ENCODE measurements at regions not wholly inside any gene's neighbourhood (a gene's known extent, or its start where the extent isn't known, plus 50 kb on each side); places are given as distances from the start of the nearest gene placed in this dataset.
"Not testable (repeated sequence)": the region's sequence is repeated elsewhere in the genome, so short reads cannot be mapped to it uniquely, and the experiment has no call there.

GRCh38 chrX:45689971-45690370, 489.3 kb upstream of the DIPK2B start:
- no peak for DNase-seq (ENCODE audit: low read depth in 3 of 3)

- no peak for DNase-seq (ENCODE audit: low read depth in 3 of 3)
These were observed 483.2 kb upstream of the DIPK2B start for GRCh38 chrX:45683914-45684313.

- no peak for DNase-seq (ENCODE audit: low read depth in 3 of 3)
These were observed 481.2 kb upstream of the DIPK2B start for GRCh38 chrX:45681891-45682290.

GRCh38 chrX:45669715-45670340, 469.2 kb upstream of the DIPK2B start:
- DNase-seq (ENCODE audit: low read depth in 3 of 3), result no peak

GRCh38 chrX:45668686-45669443, 468.2 kb upstream of the DIPK2B start:
- no peak for DNase-seq (ENCODE audit: low read depth in 3 of 3)

- no peak for DNase-seq (ENCODE audit: low read depth in 3 of 3)
These were observed 467.0 kb upstream of the DIPK2B start for GRCh38 chrX:45667666-45668065.

- no peak for DNase-seq (ENCODE audit: low read depth in 3 of 3)
These were observed 464.1 kb upstream of the DIPK2B start for GRCh38 chrX:45664727-45665290.

GRCh38 chrX:45660477-45660876, 459.8 kb upstream of the DIPK2B start:
- DNase-seq (ENCODE audit: low read depth in 3 of 3), result no peak

- no peak for DNase-seq (ENCODE audit: low read depth in 3 of 3)
These were observed 432.7 kb upstream of the DIPK2B start for GRCh38 chrX:45633419-45633818.

GRCh38 chrX:45632506-45632905, 431.8 kb upstream of the DIPK2B start:
- DNase-seq (ENCODE audit: low read depth in 3 of 3), result no peak

- no peak for DNase-seq (ENCODE audit: low read depth in 3 of 3)
These were observed 429.4 kb upstream of the DIPK2B start for GRCh38 chrX:45630078-45630477.

- no peak for DNase-seq (ENCODE audit: low read depth in 3 of 3)
These were observed 427.4 kb upstream of the DIPK2B start for GRCh38 chrX:45628041-45628440.

GRCh38 chrX:45623266-45623665, 422.6 kb upstream of the DIPK2B start:
- DNase-seq (ENCODE audit: low read depth in 3 of 3), result no peak

- DNase-seq (ENCODE audit: low read depth in 3 of 3), result no peak
These were observed 421.9 kb upstream of the DIPK2B start for GRCh38 chrX:45622538-45622937.

- DNase-seq (ENCODE audit: low read depth in 3 of 3), result no peak
These were observed 421.4 kb upstream of the DIPK2B start for GRCh38 chrX:45622042-45622423.

GRCh38 chrX:45621376-45622041, 420.8 kb upstream of the DIPK2B start:
- peak in 1 of 3 experiments; percentile 1 for DNase-seq (ENCODE audit: low read depth in 3 of 3)

GRCh38 chrX:45619290-45619689, 418.6 kb upstream of the DIPK2B start:
- no peak for DNase-seq (ENCODE audit: low read depth in 3 of 3)

- not testable (repeated sequence) for DNase-seq (ENCODE audit: low read depth in 3 of 3)
These were observed 414.9 kb upstream of the DIPK2B start for GRCh38 chrX:45615591-45615990.

- DNase-seq (ENCODE audit: low read depth in 3 of 3), result no peak
These were observed 414.2 kb upstream of the DIPK2B start for GRCh38 chrX:45614853-45615252.

- DNase-seq (ENCODE audit: low read depth in 3 of 3), result no peak
These were observed 401.5 kb upstream of the DIPK2B start for GRCh38 chrX:45602151-45602550.

GRCh38 chrX:45601052-45601451, 400.4 kb upstream of the DIPK2B start:
- no peak for DNase-seq (ENCODE audit: low read depth in 3 of 3)

- no peak for DNase-seq (ENCODE audit: low read depth in 3 of 3)
These were observed 398.2 kb upstream of the DIPK2B start for GRCh38 chrX:45598861-45599260.
